RPMI8226 (cell line): ENCODE measurements at regions not wholly inside any gene's neighbourhood (a gene's known extent, or its start where the extent isn't known, plus 50 kb on each side); places are given as distances from the start of the nearest gene placed in this dataset.

Experiments
- DNase-seq: peaks from one replicate; pipeline ENCODE4 v3.0.0-alpha.2; 2015

DNA sequence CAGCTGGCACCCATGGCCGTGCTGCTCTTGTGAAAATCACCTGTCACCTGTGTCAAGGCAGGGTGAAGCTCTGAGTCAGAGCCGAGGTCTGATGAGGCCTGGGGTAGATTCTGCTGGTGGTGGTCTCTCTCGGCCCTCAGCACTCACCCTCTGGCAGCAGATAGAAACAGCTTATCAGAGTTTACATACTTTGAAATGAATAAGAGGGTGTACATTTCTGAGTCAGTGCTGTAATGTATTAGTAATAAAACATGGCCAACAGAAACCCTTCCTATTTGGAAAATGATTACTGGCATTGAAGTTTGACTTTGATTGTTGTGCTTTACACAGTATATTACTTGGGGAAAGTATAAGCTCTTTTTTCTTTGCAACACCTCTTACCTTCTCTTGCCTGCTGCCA, 228.8 kb downstream of the SNX10 start:
- no peak for DNase-seq

DNA sequence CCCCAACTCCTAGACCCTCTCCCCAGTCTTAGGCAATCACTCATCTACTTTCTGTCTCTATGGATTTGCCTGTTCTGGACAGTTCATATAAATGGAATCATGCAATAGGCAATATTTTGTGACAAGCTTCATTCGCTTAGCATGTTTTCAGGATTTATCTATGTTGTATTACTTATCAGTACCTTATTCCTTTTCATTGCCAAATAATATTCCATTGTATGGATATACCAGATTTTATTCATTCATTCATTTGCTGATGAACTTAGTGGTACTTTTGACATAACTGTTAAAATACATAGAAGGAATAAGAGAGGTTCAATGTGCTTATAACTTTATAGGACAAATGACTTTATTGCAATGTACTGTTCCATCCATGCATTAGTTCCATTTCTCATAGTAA, 231.0 kb downstream of the SNX10 start:
- no peak for DNase-seq

DNA sequence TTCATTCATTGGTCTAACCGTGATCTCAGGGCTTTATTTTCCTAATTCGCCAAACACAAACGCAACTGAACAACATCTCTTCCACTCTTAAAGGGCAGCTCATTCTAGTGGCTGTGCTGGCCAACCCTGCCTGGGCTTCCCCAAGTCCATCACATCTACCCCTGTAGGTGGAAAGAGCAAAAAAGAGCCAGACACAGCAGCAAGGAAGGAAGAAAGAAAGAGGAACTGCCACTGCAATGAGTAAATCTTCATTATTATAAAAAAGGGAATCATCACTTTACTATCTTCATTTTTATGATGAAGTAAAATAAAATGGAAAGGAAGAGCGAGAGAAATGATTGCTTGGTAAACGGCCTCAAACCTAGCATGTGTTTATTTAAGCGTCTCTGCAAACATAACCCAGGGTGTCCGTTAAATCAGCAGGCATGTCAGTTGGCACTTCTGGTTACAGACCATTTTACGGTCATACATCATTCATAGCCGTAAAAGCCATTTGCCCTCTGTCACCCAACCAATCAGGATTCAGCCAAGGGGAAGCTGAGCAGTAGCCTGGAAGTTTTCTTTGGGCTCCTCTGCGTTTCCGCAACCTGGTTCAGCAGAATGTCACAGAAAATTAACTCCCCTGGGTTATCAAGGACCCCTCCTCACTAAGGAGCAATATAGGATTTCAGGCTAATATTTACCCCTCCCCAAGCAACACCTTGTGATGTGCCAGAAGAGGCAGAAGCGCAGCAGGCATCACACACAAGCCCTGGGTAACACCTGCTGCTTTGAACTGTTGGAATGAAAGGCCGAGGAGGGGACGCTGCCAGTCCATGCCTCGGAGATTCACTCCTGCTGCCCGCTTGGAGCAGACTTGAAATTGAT, 234.0 kb downstream of the SNX10 start:
- DNase-seq: no peak

DNA sequence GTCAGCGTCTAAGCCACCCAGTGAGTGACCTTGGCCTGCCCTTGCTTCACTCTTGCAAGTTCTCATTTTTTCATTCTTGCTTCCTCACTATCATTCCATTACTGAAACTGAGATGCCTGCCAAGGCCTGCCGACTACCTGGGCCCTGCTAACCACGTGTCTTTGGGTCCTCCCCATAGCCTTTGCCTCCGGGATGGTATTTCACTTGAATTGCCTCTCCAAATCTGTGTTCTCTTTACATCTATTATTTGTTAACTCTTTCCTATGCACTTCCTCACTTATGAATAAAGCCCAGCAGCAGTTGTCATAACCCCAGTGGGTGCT, 234.6 kb downstream of the SNX10 start:
- DNase-seq: no peak

DNA sequence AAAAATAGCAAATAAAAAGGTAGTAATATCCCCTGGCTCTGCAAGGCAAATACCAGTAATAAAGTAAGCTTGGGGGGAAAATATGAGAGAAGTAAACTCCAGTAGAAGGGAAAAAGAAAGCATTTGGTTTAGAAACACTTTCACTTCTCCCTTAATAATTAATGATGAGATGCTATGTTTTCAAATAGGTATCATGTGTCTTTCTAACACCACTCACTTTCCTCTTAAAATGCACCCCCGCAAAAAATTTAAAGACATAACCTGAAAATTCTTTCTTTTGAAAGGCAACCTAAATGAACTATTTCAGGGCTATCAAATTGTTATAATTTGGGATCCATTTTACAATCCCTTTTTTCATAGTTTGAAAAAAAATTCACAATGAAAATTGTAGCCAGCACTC, 240.3 kb downstream of the SNX10 start:
- no peak for DNase-seq

DNA sequence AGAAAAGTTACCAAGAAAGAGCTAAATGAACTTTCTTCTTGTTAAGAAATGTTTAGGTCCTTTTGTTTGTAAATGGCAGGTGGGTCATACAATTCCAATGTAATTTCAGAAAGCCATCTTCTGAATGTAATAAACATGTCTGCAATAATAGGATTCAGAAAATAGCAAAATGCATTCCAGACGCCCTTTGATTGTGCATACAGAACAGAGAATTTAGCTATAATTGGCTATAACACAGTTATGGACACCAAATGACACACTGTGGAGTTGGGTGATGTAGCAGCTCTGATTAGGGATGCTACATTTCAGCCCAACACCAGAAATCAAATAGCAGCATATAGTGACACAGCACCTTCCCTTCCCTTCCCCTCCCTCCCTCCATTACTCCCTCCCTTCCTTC, 240.8 kb downstream of the SNX10 start:
- DNase-seq: no peak

DNA sequence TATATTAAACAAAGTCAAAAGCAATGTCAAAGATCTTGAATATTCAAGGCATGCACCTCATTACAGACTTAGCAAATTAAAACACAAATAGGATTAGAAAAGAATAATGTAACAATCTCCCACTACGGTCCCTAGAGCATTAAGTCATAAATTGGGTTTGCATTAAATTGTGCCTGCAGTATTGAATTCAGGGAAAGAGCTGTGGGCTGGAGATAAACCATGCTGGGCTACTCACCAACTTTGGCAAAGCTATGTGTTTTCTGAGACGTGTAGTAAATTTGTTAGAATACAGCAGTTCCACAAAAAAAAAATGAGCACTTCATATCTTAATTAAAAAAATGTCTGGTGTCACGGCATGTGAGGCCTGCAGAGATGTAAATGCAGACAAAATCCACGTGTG, 241.6 kb downstream of the SNX10 start:
- DNase-seq: no peak

DNA sequence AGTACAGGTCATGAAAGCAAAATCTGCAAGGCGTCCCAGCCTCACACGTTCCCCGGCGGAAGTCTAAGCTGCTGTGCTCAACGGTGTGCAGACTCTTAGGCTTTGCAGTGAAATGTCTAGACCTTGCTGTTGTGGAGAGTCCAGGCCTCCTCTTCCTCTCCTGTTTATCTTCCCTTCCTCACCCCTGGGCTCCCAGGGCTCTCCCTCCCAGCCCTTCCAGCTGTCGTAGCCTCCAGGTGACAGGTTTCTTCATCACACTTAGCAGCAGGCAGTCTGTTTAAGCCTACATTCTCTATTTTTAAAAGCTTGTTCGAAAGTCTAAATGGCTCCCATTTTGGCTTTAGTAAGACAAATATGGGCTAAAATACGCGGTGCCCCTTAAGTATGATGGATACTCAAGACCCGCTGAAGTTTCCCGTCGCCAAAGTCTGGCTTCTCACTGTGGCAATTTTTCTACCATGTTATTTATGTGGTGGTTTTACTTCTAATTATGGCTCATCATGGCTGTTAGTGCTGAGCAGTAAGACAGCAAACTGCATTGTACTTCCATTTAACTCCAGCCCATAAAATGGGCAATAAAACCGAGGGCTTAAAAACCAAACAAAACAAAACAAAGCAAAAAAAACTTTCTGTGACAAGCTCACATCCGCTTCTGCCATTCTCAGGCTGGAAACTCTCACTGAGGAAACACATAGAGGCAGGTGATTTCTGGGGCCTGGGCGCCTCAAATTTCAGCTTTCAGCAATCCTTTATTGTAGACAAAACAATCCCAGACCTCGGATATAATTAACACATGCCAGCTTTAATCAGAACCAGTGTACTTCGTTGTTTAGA, 243.2 kb downstream of the SNX10 start:
- DNase-seq: no peak

DNA sequence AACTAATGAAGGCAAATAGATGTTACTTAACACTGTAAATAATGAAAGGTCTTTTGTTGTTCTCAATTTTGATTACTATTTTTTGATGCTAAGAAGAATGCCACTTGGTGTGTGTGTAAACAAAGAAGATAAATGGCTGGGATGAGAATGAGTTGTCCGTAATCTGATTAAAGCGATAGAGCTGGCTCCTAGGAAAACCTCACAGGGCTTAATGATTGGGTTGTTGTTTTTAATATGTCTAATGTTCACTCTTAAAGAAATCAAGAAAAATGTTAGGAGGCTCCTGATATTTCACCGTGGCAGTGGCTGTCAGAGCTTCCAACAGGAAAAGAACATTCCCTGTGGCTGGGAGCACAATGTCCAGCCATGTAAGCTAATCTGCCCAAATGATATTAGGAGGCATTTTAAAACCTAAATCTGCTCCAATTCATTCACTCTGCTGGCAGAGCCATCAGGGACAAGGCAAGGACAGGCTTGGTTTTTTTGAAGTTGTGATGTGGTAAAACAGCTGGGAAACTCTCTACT, 243.9 kb downstream of the SNX10 start:
- DNase-seq: no peak

DNA sequence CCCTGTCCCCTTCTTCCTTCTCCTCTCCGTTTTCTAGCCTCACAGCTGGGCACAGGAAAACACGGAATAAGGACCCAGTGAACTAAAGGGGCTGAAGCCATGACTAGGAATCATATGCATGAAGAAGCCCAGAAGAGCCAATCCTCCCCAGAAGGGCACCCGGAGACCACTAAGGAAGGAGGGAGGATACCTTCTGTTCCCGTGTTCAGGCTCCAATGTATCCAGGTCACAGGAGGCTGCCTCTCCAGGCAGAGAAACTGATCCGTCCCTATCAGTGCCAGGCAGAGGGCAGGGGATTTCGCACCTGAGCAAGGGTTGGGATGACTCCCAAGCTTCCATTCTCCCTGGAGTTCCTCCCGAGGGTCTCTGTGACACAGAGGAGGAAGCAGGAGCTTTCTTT, 246.6 kb downstream of the SNX10 start:
- no peak for DNase-seq

DNA sequence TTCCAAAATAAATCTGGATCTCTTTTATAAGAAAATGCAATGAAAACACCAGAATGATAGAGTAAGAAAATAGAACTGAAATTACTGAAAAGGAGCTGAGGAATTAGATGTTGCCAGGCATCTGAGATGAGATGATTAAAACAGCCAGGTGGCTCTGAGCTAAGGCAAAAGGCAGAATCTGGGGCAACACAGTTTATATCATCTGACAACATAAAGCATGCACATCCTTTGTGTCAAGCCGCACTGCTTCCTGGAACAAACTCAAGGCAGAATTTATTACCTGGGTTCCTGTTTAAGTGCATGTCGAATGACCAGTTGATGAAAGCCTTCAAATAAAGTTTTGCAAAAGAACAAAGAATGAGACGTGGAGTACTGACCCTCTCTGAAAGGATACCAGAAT, 247.0 kb downstream of the SNX10 start:
- no peak for DNase-seq

DNA sequence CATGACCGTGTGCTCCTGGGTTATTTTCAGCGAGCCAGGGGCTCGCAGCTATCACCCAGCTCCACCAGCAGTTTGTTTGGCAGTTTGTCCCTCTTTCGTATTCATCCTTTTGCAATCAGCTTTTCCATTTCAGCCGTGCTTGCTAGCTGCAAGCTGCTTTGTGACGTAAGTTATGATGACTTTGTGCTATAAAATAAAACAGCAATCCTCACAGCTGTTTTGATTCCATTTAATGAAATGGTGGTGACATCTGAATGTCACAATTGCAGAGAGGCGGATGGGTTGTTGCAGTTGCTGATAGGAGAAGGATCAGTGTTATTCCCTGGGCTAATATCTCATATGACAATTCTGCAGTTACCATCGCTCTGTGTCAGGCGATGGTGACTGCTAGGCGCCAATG, 251.7 kb downstream of the SNX10 start:
- DNase-seq: no peak

DNA sequence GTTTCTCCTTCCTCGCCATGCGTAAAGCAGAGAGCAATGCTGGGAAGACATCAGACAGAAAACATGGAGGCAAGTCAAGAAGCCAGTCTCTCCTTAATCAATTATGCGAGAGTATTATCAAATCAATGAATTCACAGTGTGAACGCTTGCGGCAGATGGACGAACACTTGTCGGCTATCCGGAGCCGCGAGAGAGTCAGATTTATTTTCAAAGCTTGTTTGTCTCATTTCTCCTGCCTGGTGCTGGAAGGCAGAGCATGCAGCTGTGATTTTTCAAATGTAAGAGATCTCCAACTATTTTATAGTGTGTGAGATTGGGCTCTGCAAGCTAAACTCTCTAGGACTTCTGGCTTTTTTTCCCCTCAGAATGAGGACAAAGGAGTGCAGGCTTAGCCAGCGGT, 252.3 kb downstream of the SNX10 start:
- no peak for DNase-seq

DNA sequence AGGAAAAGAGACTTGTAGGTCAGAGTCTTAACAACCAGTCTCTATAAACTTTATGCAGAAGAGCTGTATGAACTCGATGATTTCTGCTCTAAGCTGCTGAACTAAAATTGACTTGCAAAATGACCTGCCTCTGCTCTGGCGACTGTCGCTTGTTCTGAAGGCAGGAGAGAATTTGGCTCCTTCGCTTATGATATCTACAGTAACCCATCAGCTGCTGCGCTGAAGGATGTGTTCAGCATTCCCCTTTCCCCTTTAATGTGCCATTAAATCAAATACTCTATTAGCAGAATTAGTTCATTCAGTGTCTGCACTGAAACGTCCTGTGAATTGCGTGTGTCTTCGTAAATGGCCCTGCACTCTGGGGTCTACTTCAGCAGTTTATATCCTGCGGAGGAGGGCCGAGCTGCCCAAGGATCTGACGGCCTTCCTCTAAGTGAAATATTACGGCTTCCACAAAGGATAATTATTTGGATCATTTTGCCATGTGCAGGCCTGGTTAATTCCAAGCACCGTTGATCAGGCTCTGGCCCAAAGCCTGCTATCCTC, 254.9 kb downstream of the SNX10 start:
- no peak for DNase-seq

DNA sequence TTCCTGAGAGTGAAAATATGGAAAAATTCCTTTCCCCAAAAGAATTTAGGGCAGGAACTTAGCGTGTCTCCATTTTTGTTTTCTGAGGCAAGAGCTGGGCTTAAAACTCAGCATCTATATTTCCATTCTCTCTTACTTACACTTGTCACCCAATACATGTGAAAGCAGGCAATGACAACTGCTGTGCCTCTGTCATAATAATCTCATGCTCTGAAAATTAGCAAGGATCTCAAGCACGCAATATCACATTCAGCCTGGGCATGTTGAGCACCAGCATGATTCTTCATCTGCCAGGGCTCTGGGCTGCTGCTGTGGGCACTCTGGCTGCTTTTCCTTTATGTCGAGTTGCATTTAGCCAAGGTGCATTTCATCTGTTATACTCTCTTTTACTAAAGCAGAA, 255.5 kb downstream of the SNX10 start:
- DNase-seq: no peak

DNA sequence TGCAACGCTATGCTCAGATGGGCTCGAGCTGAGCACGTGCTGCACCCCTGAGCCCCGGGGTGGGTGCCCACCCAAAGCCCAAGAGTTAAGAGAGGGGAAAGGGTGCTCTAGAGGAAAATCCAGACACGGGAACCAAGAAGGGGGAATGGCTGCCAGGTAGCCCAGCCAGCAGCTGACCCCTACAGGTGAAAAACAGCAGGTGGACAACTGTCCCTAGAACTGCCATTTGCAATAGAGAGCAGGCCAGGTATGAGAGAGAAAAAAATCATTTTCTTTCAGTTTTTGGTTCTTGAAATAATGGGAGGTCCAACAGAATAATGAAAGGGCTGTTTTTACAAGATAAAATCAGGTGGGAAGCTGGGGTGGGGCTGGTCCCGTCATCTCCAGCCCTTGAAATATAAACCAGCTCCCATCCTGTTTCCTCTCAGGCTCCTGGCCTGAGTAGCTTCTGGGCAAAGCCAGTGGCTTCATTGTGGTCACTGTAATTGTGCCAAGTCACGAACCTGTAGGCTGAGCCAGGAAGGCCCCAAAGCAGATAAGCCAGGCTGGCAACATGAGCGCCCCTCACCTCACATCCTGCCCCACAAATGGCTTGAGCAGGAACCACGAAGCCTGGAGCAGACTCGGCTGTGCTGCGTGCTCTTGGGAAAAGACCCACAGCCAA, 257.8 kb downstream of the SNX10 start:
- peak; percentile 58 for DNase-seq

DNA sequence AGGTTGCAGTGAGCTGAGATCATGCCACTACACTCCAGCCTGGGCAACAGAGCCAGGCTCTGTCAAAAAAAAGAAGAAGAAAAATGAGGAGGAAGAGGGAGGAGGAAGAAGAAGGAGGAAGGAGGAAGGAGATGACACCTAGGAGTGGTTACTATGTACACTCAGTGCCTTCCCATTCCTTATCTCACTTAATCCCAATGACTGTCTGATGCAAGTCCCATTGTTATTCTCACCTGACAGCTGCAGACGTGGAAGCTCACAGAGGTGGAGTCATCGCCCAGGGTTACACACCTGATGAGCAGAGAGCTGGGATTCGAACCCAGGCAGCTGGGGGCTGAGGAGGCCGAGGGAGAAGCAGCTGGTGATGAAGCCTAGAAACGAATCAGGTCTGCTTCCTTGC, 258.8 kb downstream of the SNX10 start:
- no peak for DNase-seq

DNA sequence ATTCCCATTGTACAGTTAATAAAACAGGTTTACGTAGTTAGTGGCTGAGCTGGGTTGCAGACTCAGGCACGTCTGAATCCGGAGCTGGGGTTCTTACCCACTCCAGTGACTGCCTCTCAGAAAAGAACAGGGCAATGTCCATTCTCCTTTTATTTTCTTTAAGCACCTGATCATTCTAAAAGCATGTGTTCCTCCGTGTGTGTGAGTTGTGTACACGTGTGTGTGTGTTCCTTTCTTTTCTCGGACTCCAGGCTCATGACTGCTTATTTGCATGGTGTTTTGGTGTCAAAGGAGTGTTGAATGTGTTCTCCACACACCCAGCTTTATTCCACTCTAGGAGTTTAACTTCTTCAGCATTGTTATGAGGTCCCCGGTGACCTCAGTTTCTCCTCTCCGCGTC, 260.1 kb downstream of the SNX10 start:
- DNase-seq: no peak

DNA sequence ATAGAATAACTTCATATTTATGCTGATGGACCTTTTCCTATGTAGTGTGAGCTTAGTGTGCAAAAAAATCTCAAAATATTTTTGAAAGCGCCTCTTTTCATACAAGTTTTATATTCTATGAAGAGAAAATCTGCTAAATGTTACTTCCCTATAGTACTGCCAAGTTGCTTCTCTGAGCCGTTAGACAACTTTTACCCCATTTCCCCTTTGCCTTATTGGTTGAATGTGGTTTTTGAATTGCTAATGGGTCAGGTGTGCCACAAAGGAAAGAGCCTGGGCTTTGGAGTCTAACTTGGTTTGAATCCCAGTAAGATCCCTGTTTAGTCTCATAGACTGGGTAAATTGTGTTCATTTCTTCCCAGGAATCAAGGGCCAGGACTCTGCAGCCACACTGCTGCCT, 261.5 kb downstream of the SNX10 start:
- no peak for DNase-seq

DNA sequence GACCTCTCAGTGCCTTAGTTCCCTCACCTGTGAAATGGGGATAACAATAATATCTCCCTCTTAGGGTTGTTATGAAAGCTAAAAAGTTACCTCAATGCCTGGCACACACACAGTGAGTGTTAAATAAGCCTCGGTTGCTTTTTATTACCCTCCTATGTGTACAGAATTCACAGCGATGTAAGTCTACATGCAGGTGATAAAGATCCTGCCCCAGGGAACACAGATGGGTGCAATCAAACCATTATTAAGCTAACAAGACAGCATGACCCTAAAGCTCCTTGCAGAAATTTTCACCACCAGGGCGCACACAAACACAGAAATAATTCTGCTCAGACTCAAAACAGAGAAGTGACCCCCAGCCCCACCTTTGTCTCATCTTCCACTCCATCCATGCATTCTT, 261.9 kb downstream of the SNX10 start:
- DNase-seq: no peak

DNA sequence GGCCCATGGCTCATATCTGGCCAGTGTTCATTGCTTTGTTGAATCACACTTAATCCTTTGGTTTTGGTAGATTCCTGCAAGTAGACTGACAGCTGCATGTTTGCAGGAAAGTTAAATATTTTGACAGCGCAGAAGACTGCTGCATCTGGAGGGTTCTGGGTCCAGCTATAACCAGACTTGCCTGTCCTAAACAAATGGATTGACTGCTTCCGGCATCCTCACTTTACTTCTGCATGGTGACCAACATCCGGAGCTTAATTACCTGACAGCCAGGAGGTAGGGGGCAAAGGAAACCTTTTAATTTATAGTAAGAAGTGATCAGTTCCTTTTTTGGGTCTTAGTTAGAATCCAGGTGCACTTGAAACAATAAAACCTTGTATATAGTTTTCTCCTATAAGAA, 263.3 kb downstream of the SNX10 start:
- peak; percentile 39 for DNase-seq

DNA sequence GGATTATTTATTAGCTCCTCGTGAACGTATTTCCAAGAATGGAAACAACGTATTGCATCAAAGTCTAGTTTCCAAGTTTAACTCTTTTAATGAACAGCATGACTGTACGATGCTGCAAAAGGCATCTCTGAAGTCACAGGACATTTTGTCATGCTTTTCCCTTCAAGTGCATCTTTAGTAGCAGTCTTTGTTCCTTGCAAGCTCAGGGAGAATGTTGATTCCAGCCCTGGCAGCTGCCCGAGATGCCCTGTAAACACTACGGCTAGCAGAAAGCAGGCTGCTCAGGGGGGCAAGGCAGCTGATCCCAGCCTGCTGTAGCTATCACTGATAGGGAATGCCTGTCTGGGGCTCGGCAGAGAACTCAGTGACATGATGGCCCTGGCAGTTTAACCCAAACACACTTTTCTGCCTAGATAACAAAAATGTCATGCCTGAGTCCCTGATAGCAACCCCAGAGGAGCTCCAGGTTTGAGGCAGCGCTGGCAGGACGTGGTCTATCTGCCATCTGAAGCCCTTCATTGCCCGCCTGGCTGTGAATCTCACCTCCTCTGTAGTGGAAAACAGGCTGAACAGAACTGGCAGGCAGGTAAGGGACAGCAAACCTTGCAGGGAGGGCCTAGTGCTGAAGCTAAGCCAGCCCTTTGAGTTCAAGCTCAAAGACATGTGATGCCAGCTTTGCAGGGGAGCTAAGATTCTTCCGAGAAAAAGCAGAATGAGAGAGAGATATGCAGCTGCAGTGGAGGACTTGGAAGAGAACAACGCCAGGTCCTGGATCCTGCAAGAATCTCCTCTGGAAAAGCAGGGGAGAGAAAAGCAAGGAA, 264.6 kb downstream of the SNX10 start:
- no peak for DNase-seq
